ENCODE measurements at regions not wholly inside any gene's neighbourhood (a gene's known extent, or its start where the extent isn't known, plus 50 kb on each side); places are given as distances from the start of the nearest gene placed in this dataset.

GRCh38 chr7:25494896-25495295, 266.6 kb upstream of the NPVF start:
- Histone ChIP-seq H3K4me2 (ENCODE audit: low read length) (no peak overlapping the region), H3K79me2 (ENCODE audit: insufficient read depth, low read depth, low read length) (no peaks in the 10 kb centered on the region), H3K36me3 (ENCODE audit: insufficient read depth, low read length) (no peaks in the 10 kb centered on the region), H4K20me1 (ENCODE audit: insufficient read depth, low read length) (no peaks in the 10 kb centered on the region), H3K9me2 (ENCODE audit: insufficient read depth, low read length) (no peaks in the 10 kb centered on the region), H2AFZ (ENCODE audit: low read length) (no peak overlapping the region), H3K4me3 (ENCODE audit: low read depth, low read length, poor library complexity, severe bottlenecking) (no peak overlapping the region), H3K9me3 (ENCODE audit: low read length) (no peaks in the 10 kb centered on the region), H3K4me1 (ENCODE audit: insufficient read depth, low read length, poor library complexity, severe bottlenecking) (no peaks in the 10 kb centered on the region), H3K27ac (ENCODE audit: low read depth, low read length, poor library complexity, severe bottlenecking) (no peak overlapping the region)
- no TSS peak for BruUV-seq (replicated peaks)
- DNase-seq (ENCODE audit: low spot score), result no peak
- no peak for TF ChIP-seq CTCF (conservative IDR thresholded peaks at IDR 0.05; ENCODE audit: low read length)
- no peak for TF ChIP-seq EZH2phosphoT487 (IDR thresholded peaks at IDR 0.05; ENCODE audit: borderline replicate concordance, low read depth, low read length)
- POLR2A ChIA-PET, result interaction anchor here (0.9 kb wide), 1 partner anchor 191 kb away, joined by 3 read pairs; no protein-coding TSS in a partner anchor
- CTCF ChIA-PET (ENCODE audit: unreplicated experiment), result no interaction called here
- intact Hi-C loops (cut with micrococcal nuclease; ENCODE audit: unreplicated experiment), result no loop called here

GRCh38 chr7:25495342-25496250, 267.3 kb upstream of the NPVF start:
- ChIA-PET POLR2A (interaction anchor here (0.5 to 1.2 kb wide), 4 partner anchors 17 to 191 kb away, joined by 3 to 4 read pairs (median 3); no protein-coding TSS in a partner anchor), CTCF (ENCODE audit: unreplicated experiment) (no interaction called here)
- Histone ChIP-seq H3K27ac (ENCODE audit: low read depth, low read length, poor library complexity, severe bottlenecking) (no peak overlapping the region), H3K9me2 (ENCODE audit: insufficient read depth, low read length) (no peaks in the 10 kb centered on the region), H2AFZ (ENCODE audit: low read length) (no peak overlapping the region), H3K9me3 (ENCODE audit: low read length) (no peaks in the 10 kb centered on the region), H3K4me3 (ENCODE audit: low read depth, low read length, poor library complexity, severe bottlenecking) (no peak overlapping the region), H3K36me3 (ENCODE audit: insufficient read depth, low read length) (no peaks in the 10 kb centered on the region), H4K20me1 (ENCODE audit: insufficient read depth, low read length) (no peaks in the 10 kb centered on the region), H3K4me2 (ENCODE audit: low read length) (no peak overlapping the region), H3K79me2 (ENCODE audit: insufficient read depth, low read depth, low read length) (no peaks in the 10 kb centered on the region), H3K4me1 (ENCODE audit: insufficient read depth, low read length, poor library complexity, severe bottlenecking) (no peaks in the 10 kb centered on the region)
- TF ChIP-seq CTCF (conservative IDR thresholded peaks at IDR 0.05; ENCODE audit: low read length), result no peak
- TF ChIP-seq EZH2phosphoT487 (IDR thresholded peaks at IDR 0.05; ENCODE audit: borderline replicate concordance, low read depth, low read length), result no peak
- DNase-seq (ENCODE audit: low spot score), result no peak
- intact Hi-C loops (cut with micrococcal nuclease; ENCODE audit: unreplicated experiment), result no loop called here
- no TSS peak for BruUV-seq (replicated peaks)

All from OCI-LY7 (cell line).